Islet precursor cell (in vitro differentiated cells): ENCODE measurements at regions not wholly inside any gene's neighbourhood (a gene's known extent, or its start where the extent isn't known, plus 50 kb on each side); places are given as distances from the start of the nearest gene placed in this dataset.
"Not testable (repeated sequence)": the region's sequence is repeated elsewhere in the genome, so short reads cannot be mapped to it uniquely, and the experiment has no call there.

Experiments
- DNase-seq: peaks from one replicate; pipeline ENCODE4 v3.0.0-alpha.2; 2018

- DNase-seq = no peak
These were observed 63.0 kb downstream of the HLX start for GRCh38 chr1:220942278-220942677.

GRCh38 chr1:220942914-220943313 is 63.7 kb downstream of the HLX start:
- DNase-seq = not testable (repeated sequence)

- no peak for DNase-seq
These were observed 64.2 kb downstream of the HLX start for GRCh38 chr1:220943319-220943996.

GRCh38 chr1:220950576-220950975 is 71.3 kb downstream of the HLX start:
- DNase-seq = no peak

GRCh38 chr1:220952961-220953643 is 73.9 kb downstream of the HLX start:
- no peak for DNase-seq

- no peak for DNase-seq
These were observed 75.3 kb downstream of the HLX start for GRCh38 chr1:220954321-220955075.

GRCh38 chr1:220955116-220955515 is 75.9 kb downstream of the HLX start:
- DNase-seq = no peak

- no peak for DNase-seq
These were observed 77.4 kb downstream of the HLX start for GRCh38 chr1:220956501-220957232.

GRCh38 chr1:220957233-220957605 is 78.0 kb downstream of the HLX start:
- peak; percentile 62 for DNase-seq

GRCh38 chr1:220958234-220958633 is 79.0 kb downstream of the HLX start:
- no peak for DNase-seq

- no peak for DNase-seq
These were observed 82.9 kb downstream of the HLX start for GRCh38 chr1:220962031-220962751.

GRCh38 chr1:220966041-220966440 is 86.8 kb downstream of the HLX start:
- no peak for DNase-seq

GRCh38 chr1:220966473-220966872 is 87.2 kb downstream of the HLX start:
- no peak for DNase-seq

GRCh38 chr1:220966881-220967611 is 87.8 kb downstream of the HLX start:
- no peak for DNase-seq

GRCh38 chr1:220967911-220968310 is 88.7 kb downstream of the HLX start:
- no peak for DNase-seq

- not testable (repeated sequence) for DNase-seq
These were observed 90.0 kb downstream of the HLX start for GRCh38 chr1:220969281-220969680.

GRCh38 chr1:220970311-220970710 is 91.1 kb downstream of the HLX start:
- no peak for DNase-seq

- no peak for DNase-seq
These were observed 92.0 kb downstream of the HLX start for GRCh38 chr1:220971221-220971620.

GRCh38 chr1:220974431-220974830 is 95.2 kb downstream of the HLX start:
- peak; percentile 79 for DNase-seq

GRCh38 chr1:220976390-220976789 is 97.1 kb downstream of the HLX start:
- DNase-seq = no peak

- no peak for DNase-seq
These were observed 100.1 kb downstream of the HLX start for GRCh38 chr1:220979371-220979770.

- no peak for DNase-seq
These were observed 103.4 kb downstream of the HLX start for GRCh38 chr1:220982686-220983085.
